HG02943 (cell line): ENCODE measurements at regions not wholly inside any gene's neighbourhood (a gene's known extent, or its start where the extent isn't known, plus 50 kb on each side); places are given as distances from the start of the nearest gene placed in this dataset.

Experiments
- ATAC-seq: cut with Tn5 transposase; IDR thresholded peaks from one replicate; pipeline ENCODE4 v1.9.1; 2021; ENCODE audit warnings: mild to moderate bottlenecking, low read depth, moderate library complexity; ENCODE audit not compliant: unreplicated experiment

DNA sequence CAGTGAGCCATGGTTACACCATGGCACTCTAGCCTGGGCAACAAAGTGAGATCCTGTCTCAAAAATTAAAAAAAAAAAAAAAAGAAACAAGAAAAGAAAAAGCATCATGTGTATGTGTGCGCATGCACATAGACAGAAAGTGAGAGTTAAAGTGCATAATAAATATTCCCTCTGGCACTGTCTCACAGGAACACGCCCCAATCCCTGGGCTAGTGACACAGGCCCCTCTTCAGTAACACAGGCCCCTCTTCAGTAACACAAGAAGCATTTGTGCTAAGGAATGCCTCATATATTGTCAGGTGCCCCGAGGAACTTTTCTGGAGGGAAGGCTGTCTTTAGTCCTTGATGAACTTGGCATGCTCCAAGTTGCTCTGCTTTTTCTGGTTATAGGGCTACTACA lies 57.5 kb downstream of the RPL27A start:
- ATAC-seq = no peak

DNA sequence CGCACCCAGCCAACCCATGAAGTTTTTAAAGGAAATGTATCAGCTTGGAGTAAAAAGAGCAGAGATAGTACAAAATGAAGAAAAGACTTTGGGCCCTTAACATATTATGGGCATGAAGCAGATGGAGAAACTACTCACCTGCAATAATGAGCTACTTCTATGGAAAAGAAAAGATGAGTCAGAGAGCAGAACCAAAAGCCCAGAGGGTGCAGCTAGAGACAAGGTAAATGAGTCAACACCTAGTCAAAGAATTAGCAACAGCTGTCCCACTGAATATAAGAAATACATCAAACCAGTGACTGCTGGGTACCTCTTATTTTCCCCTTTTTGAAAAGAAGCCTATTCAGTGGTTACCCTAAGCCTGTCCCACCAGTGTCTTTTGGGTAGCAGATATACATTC lies 61.8 kb downstream of the RPL27A start:
- ATAC-seq = no peak

DNA sequence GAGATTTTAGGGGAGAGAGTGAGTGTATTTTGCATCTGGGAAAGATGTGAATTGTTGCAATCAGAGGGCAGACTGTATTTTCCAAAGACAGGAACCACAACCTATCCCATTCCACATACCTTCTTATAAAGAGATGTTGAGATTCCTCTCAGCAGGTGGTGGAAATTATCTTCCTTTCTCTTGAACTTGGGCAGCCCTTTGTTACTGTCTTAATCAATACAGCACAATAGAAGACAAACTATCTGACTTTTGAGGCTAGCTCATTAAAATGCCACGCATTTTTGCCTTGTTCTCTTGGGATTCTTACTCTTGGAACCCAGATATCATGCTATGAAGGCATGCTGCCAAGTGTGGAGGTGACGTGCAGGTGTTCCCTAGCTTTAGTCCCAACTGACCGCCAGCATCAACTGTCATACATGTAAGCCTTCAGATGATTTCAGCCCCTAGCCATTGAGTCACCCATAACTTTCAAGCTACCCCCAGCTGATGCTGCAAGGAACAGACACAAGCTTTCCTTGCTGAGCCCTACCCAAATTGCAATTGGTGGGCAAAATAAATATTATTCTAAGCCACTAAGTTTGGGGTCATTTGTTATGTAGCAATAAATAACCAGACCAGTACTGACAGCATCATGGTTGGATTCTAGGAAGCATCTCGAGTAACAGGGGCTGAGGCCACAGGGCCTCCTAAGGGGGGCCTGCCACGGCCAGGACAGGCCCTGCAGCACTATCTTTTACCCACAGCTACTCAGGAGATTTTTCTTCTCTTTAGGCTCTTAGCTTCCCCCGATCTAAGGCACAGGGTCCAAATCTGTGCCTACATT lies 63.0 kb downstream of the RPL27A start:
- no peak for ATAC-seq

DNA sequence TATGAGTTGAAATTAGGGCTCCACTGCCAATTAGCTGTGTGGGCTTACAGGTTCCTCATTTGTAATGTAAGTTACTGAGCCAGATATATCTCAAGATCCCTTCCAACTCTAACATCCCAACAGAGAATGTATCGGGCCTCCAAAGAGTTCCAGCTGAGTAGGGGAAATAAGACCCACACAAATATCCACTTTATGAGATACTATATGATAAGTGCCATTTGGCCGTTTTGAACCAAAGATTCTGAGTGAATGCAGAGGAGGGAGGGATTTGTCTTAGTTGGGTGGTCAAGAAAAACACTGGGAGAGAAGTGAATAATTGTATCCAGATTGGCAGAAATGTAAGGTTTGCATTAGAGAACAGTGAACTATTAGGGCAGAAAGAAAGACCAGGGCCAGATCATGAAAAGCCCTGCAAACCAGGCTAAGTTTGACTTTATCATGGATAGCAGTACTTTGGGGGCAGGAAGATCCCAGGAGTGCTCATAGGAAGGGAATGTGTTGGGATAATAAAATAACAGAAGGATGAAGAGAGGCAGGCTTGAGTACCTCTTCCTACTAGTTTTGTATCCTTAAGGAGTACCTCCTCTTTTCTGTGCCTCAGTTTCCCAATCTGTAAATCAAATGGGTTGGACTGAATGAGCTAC lies 63.9 kb downstream of the RPL27A start:
- no peak for ATAC-seq

DNA sequence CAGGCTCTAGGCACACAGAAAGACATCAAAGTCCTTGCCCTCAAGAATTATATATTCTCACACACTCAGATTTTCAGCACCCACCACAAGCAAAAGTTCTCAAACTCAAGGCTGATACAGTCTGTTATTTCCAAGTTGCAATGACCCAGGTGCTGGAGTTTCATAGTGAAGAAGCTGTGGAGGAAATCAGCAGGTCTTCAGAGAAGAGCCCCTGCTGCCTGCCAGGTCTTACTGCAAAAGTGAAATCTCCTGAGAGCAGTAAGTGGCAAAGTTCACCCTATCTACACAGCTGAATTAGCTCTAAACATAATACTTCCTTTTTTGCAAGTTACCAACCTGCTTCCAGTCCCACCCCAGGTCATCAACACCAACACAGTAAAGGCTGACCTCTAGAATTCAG lies 64.6 kb downstream of the RPL27A start:
- no peak for ATAC-seq

DNA sequence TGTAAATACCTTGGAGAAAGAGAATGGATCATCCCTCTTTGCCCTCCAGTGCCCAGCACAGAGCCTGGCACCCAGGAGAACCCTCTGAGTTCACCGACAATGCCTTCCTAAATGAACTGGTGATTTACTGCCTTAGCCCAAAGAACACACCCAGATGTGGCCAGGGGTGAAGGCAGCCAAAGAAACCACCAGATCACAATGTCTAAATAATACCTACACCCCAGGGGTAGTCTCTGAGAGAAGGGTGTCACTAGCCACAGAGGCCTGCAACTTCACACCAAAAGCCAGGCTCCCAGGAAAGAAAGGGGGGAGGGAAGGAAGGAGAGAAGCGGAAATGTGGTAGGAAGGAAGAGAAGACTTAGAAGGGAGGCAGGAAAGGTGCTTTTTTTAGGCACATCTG lies 65.7 kb downstream of the RPL27A start:
- no peak for ATAC-seq

DNA sequence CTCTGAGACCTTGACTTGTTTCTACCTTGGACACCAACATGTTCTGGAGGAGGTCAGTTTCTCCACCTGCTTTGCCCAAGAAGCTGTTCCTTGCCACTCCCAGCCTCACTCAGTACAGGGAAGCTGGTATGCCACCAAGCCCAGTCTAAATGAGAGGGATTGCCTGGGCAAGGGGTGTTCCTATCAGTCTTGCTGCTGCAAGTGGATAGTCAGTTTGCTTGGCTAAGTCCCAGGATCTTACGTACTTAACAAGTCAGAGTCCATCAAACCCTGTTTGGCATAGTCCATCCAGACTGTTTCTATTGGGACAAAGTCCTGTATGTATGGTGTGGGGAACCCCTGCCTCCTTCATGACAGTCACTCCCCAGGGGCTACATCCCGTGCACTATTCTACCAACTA lies 66.6 kb downstream of the RPL27A start:
- ATAC-seq = no peak

DNA sequence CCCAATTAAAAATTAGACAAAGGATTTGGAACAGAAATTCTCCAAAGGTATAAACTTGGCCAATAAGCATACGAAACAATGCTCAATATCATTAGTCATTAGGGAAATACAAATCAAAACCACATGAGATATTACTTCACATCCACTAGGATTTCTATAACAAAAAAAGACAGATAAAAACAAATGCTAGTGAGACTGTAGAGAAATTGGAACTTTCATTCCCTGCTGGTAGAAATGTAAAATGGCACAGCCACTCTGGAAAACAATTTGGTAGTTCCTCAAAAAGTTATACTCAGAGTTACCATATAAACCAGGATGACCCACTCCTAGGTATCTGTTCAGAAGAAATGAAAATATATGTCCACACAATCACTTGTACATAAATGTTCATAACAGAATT lies 71.6 kb downstream of the RPL27A start:
- ATAC-seq = no peak

DNA sequence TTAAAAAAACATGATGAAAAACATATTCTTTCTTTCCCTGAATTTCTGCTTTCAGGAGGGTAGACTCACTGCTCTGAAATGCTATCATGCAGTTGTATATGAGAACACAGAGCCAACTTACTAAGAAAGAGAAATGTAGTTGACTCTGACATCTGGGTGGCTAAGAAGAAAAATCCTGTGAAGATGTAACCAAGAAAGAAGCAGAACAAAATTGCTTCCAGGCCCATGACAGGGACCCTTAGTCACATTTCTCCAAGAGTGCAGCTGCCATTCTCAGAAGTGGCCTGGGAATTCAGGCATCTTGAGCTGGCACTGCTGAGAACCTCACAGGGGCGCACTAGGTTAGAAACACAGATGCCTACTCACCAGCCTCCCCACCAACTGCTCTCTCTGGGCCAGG lies 73.6 kb downstream of the RPL27A start:
- no peak for ATAC-seq

DNA sequence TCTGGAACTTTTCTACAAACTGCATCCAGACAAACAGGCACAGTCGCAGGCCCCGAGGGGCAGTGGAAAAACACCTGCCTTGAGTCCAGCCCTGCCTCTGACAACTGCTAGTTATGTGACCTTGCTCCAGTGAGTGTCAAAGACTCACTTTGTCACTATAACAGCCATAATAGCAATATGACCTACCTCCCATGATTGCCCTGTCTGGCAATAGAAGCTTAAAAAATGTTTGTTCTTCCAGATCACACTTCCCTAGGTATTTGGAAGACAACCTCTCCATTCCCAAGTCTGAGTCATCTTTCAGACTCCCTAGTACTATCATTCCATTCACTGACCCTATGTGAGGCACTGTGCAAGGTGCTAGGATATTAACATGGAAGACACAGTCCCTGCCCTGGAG lies 74.5 kb downstream of the RPL27A start:
- ATAC-seq = no peak

DNA sequence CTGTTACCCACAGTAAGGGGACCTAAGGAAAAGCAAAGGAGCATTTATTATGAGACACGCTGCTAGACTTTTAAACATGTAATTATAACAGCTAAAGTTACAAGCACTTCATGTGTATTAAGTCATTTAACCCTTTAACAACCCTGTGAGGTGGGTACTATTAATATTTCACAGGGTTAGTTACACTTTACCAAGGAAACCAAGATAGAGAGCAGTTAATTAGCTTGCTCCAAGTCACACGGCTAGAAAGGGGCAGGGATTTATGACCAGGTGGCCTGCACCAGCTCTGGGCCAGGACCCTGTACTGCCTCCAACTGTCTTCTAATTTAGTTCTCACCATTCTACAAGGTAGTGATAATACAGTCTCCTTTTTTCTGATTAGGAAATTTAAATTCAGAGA lies 74.9 kb downstream of the RPL27A start:
- no peak for ATAC-seq

DNA sequence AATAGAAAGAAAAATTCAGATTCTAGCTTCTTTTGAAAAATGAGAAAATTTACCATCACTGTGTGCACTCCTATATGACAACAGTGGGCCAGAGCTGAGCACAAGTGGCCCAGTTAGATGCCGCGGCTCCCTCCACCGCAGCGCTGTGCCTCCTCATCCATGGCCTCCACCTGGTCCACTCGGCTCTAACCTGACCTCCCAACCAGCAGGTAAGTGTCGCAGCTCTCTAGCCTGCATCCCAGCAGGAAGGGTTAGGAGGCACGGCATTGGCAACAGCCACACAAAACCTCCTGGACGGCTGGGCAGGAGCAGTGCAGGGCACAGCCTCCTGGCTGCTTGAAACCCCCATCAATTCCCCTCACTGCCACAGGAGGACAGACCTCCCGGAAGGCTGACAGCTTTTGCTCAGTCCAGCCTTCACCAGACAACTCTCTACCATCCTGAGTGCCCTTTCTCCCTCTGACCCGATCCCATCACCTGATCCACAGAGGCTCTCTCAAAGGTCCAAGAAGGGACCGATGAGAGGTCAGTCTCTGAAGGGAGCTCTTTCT lies 76.1 kb downstream of the RPL27A start:
- no peak for ATAC-seq

DNA sequence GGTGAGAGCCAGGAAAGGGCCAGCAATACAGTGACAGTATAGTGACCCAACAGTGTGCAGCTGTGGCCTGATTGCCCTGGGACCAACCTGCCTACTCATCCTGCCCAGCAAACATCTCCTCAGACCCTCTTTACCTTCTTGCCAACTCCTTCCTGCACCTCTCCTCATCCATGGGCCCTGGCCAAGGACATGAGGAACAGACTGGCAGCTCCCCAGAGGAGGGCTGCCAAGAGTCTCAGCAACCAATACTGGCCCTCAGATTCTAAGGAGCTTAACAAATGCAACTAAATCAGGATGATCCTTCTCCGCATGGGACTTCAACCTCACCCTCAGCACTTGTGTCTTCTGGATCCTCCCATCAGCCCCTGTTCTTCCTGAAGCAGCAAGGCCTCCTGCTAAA lies 77.0 kb downstream of the RPL27A start:
- ATAC-seq = no peak

DNA sequence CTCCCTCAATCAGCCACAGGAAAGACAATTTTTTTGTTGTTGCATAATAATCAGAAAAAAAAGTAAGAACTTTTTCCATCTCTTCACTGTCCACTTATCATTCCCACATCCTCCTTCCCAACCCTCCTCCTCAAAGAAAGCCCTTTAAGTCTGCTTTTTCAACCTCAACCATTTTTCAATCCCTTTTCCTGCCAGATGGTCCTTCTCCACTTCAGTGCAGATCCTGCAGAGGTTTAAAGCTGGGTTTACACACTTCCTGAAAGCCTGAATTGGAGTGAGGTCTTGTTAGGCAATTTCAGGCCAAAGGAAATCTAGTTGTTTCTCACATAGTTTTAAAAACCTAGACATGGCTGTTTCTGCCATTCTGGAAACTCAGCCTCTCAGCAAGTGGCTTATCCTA lies 78.3 kb downstream of the RPL27A start:
- no peak for ATAC-seq

DNA sequence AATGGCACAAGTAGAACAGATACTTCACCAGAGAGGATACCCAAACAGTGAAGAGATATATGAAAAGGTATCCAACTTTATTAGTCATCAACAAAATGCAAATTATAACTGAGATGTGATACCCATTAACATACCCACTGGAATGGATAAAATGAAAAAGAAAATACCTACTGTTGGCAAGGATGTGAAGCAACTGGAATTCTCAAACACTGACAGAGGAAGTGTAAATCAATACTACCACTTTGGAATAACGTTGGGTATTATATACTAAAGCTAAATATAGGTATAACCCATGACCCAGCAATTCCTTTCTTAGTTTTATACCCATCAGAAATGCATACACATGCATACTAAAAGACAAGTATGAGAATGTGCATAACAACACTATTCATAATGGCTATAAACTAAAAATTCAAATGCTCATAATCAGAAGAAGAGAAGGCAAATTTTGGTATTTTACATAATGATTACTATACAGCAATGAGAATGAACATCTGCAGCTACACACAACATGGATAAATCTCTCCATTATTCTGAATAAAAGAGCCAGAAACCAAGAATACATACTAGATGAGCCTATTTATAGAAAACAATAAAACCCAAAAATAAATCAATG lies 80.6 kb downstream of the RPL27A start:
- ATAC-seq = no peak

DNA sequence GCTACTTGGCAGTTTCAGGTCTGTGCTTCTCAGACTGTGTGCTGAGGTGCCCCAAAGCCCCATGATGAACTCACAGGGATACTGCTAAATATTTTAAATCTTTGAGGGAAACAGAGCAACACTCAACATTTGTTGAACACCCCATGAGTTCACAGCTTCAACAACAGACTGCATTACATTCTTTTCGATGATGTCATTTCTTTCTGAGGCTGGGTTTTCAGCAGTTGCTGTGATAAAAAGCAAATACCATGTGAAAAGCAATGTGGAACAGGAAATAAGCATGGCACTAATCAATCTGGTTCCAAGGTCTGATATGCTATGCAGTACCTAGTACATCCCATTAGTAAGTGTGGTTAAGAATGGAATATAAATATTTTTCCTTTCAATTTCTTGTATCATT lies 82.7 kb downstream of the RPL27A start:
- ATAC-seq = no peak

DNA sequence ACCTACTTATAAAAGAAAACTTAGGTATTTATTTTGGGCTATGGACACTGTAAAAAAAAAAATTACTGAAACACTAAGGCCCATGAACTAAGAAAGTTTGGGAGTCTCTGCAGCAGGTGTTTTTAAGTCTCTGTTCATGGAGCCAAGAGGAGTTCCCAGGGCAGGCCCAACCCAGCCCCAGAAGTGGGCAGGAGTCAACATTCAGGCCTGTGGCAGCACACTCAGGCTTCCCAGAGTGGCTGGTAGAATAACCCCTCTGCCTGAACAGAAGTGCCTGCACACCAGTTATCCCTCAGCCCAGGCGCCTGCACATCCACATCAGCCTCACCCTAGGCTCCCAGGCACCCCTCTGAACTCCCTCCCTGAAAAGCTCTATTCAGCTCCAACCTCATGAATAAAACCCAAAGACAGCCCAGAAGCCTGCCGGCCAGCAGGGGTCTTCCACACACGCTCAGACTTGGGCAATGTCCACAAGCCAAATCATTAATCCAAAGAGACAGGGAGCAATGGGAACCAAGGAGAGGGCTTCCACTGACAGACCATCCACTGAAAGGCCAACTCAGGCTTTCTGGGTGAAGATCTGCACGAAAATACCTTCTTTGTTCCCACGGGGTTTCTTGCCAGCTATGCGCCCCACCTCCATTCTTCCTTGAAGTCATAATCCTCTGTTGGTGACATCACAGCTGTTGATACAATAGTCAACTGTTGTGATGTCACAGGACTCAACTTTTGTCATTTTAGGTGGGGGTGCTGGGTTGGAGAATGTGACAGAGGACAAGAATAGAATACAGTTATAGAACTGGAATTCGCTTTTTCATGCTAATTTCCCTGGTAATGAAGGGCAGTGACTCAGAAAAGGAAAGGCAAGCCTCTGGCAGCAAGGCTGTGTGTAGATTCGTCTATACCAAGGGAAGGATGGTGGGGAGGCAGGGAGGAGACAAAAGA lies 83.7 kb downstream of the RPL27A start:
- ATAC-seq = no peak

DNA sequence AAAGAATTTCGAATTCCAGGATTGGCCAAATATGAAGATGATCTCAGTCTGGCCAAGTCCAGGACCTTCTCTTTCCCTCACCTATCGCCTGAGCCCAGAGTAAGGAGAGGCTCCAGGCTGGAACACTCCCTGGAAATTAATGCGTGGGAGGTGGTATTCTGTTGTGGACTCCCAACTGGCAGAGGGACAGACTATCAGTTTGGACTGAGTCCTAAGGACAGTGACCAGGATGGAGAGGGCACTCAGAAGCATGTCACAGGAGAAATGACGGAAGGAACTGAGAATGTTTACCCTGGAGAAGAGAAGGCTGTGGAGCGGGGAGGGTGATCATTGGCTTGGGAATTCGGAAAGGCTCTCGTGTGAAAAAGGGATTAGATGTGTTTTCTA lies 84.4 kb downstream of the RPL27A start:
- ATAC-seq = no peak

DNA sequence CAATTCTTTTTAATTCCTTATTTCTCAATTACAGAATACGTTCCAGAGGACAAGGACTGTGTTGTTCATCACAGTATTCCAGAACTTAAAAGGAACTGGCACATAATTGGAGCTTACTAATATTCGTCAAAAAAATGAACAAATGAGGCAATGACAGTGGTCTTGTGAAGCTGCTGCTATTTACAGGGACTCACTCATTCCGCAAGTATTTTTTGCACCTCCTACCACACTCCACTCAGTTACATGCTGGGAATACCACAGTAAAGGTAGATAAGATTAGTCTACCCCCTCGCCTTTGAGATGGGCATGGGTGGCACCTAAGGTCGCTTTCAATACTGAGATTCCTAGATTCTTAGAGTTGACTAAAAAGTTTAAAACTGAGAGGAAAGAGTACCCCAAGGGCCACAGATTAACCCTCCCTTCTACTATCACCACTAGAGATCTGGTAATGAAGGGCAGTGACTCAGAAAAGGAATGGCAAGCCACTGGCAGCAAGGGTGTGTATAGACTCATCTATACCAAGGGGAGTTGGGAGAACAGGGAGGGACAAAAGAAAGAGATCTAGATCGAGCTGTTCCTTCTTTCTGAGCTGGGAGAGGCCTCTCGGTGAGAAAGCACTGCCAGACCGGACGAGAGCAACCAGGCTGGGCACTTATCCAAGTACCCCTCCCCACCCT lies 85.0 kb downstream of the RPL27A start:
- ATAC-seq = no peak
